Skeletal muscle tissue (tissue), 3 donors: ENCODE measurements at regions not wholly inside any gene's neighbourhood (a gene's known extent, or its start where the extent isn't known, plus 50 kb on each side); places are given as distances from the start of the nearest gene placed in this dataset.
"Not testable (repeated sequence)": the region's sequence is repeated elsewhere in the genome, so short reads cannot be mapped to it uniquely, and the experiment has no call there.

Experiments used
- H3K27ac ChIP-seq: one replicate; pipeline ENCODE4 v1.7.0; 2013; ENCODE audit warnings: mild to moderate bottlenecking, low read depth, low read length, inconsistent platforms
- H3K27me3 ChIP-seq, 3 donors: one replicate each; pipeline ENCODE4 v1.7.0; 2013; ENCODE audit warnings: low read length in 3 of 3; ENCODE audit not compliant: control insufficient read depth in 3 of 3, insufficient read depth in 3 of 3
- H3K36me3 ChIP-seq, 3 donors: one replicate each; pipeline ENCODE4 v1.7.0; 2013; ENCODE audit warnings: low read length in 3 of 3; ENCODE audit not compliant: control insufficient read depth in 3 of 3, insufficient read depth in 3 of 3
- H3K4me1 ChIP-seq, 3 donors: one replicate each; pipeline ENCODE4 v1.7.0; 2013; ENCODE audit warnings: low read length in 3 of 3, mild to moderate bottlenecking in 3 of 3; ENCODE audit not compliant: control insufficient read depth in 3 of 3, insufficient read depth in 3 of 3
- H3K4me3 ChIP-seq, 3 donors: one replicate each; pipeline ENCODE4 v1.7.0; 2013; ENCODE audit warnings: low read length in 3 of 3
- H3K9ac ChIP-seq, 3 donors: one replicate each; pipeline ENCODE4 v1.7.0; 2013; ENCODE audit warnings: low read length in 3 of 3, mild to moderate bottlenecking in 3 of 3, moderate library complexity in 2 of 3, low read depth in 1 of 3
- H3K9me3 ChIP-seq, 3 donors: one replicate each; pipeline ENCODE4 v1.7.0; 2013; ENCODE audit warnings: low read length in 3 of 3; ENCODE audit not compliant: control insufficient read depth in 3 of 3
- donor health status: Osteomylitis.

DNA sequence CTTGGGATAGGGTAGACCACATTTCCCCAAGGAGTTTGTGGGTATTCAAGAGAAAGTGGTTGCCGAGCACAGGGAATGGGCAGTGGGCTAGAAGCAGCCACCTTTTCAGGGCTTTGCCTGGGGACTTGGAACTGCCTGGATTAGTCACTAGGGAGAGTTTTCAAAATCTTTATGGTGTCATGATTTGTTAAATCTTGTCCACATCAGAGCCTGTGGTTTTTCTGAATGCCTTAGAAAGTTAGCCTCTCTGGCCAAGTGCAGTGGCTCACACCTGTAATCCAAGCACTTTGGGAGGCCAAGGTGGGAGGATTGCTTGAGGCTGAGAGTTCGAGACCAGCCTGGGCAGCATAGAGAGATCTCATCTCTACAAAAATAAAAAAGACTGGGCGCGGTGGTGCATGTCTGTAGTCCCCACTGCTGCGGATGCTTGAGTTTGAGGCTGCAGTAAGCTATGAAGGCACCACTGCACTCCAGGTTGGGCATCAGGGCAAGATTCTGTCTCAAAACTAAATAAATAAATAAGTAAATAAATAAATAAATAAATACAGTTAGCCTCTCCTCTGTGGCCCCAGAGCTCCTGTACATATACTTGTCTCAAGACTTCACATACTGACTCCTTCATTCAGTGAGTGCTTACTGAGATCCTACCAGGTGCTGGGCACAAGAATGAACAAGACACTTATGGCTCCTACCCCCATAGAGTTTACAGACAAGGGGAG is 76.3 kb upstream of the HNF1B start:
- Histone ChIP-seq H3K27ac (no peak overlapping the region), H3K9ac (no peak overlapping the region), H3K4me1 (no peaks in the 10 kb centered on the region), H3K4me3 (no peak overlapping the region), H3K9me3 (no peaks in the 10 kb centered on the region), H3K36me3 (no peaks in the 10 kb centered on the region), H3K27me3 (no peaks in the 10 kb centered on the region)

GRCh38 chr17:37820313-37820994 is 75.6 kb upstream of the HNF1B start:
- H3K4me1 ChIP-seq = no peaks in the 10 kb centered on the region
- H3K9ac ChIP-seq = no peak overlapping the region
- no peaks in the 10 kb centered on the region for H3K36me3 ChIP-seq
- no peaks in the 10 kb centered on the region for H3K9me3 ChIP-seq
- H3K4me3 ChIP-seq = no peak overlapping the region
- H3K27me3 ChIP-seq = peaks cover 0 to 2% (median 2%) of the 10 kb centered on the region in 3 donors
- no peak overlapping the region for H3K27ac ChIP-seq

- H3K4me1 ChIP-seq = no peaks in the 10 kb centered on the region
- no peak overlapping the region for H3K9ac ChIP-seq
- H3K36me3 ChIP-seq = no peaks in the 10 kb centered on the region
- H3K27ac ChIP-seq = no peak overlapping the region
- peaks cover 4 to 9% (median 4%) of the 10 kb centered on the region in 3 donors for H3K27me3 ChIP-seq
- no peaks in the 10 kb centered on the region for H3K9me3 ChIP-seq
- H3K4me3 ChIP-seq = no peak overlapping the region
Observed at GRCh38 chr17:37818689-37819088, 73.8 kb upstream of the HNF1B start.

DNA sequence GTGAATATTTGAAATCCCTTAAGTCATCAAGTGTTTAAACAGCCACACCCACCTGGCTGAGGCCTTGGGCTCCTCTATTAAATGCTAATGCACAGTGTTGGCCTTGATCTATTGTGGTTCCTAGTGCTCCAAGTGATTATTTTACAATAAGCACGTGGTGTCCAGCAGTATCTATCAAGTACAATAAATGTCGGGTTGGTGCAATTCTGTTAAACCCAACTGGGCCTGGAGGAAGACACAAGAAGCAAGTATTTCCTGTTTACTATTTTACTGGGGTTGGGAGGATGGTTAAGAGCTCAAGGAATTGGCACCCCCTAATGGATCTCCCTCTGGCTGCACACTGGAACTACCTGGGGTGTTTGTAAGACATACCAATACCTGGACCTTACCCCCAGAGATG is 72.1 kb upstream of the HNF1B start:
- Histone ChIP-seq H3K9me3 (no peaks in the 10 kb centered on the region), H3K27me3 (peaks cover 4 to 12% (median 4%) of the 10 kb centered on the region in 3 donors)

GRCh38 chr17:37815536-37815935 is 70.7 kb upstream of the HNF1B start:
- Histone ChIP-seq H3K36me3 (no peaks in the 10 kb centered on the region), H3K27me3 (peaks cover 4 to 12% (median 4%) of the 10 kb centered on the region in 3 donors), H3K9ac (no peak overlapping the region), H3K9me3 (no peaks in the 10 kb centered on the region), H3K4me3 (no peak overlapping the region), H3K4me1 (no peaks in the 10 kb centered on the region), H3K27ac (no peak overlapping the region)

More for the DNA sequence above, 72.1 kb upstream of the HNF1B start:
- Histone ChIP-seq H3K9ac (no peak overlapping the region), H3K4me1 (no peaks in the 10 kb centered on the region), H3K4me3 (no peak overlapping the region), H3K27ac (no peak overlapping the region), H3K36me3 (no peaks in the 10 kb centered on the region)

DNA sequence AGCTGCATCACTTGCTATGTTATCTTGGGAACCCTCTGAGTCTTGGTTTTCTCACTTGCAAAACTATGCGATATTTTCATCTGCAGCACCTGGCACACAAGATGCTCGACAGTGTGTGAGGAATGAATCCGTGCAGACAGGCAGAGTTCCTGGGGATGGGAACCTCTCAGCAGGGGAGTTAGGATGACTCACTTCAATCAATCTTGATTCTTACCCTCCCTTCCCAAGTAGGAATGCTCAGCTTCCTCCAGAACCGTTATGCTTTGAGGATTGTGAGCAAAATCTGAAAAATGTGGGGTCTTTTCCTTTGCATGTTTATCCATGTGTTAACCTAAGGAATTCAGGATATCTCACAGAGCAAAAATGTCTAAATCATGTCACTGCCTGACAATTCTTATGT is 68.9 kb upstream of the HNF1B start:
- Histone ChIP-seq H3K27ac (no peak overlapping the region), H3K9me3 (peaks cover 0 to 2% (median 0%) of the 10 kb centered on the region in 3 donors), H3K9ac (no peak overlapping the region), H3K36me3 (no peaks in the 10 kb centered on the region), H3K4me1 (no peaks in the 10 kb centered on the region), H3K4me3 (no peak overlapping the region), H3K27me3 (peaks cover 4 to 12% (median 4%) of the 10 kb centered on the region in 3 donors)

DNA sequence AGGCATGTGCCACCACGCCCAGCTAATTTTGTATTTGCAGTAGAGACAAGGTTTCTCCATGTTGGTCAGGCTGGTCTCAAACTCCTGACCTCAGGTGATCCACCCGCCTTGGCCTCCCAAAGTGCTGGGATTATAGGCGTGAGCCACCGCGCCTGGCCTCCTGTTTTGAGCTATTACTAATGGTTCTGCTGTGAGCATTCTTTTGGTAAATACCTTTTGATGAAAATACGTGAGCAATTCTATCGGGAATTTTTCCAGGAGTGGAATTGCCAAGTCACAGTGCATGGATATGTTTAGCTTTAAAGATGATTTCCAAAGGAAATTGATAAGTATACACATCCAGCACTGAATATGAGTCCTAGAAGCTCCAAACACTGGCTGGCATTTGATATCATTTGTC is 64.0 kb upstream of the HNF1B start:
- not testable (repeated sequence) for H3K4me1 ChIP-seq, H3K4me3 ChIP-seq, H3K36me3 ChIP-seq, H3K27me3 ChIP-seq, H3K9me3 ChIP-seq, H3K27ac ChIP-seq, H3K9ac ChIP-seq

- H3K27ac ChIP-seq = no peak overlapping the region
- H3K4me3 ChIP-seq = no peak overlapping the region
- H3K4me1 ChIP-seq = no peaks in the 10 kb centered on the region
- H3K9ac ChIP-seq = no peak overlapping the region
- no peaks in the 10 kb centered on the region for H3K9me3 ChIP-seq
- no peaks in the 10 kb centered on the region for H3K27me3 ChIP-seq
- no peaks in the 10 kb centered on the region for H3K36me3 ChIP-seq
Observed at GRCh38 chr17:37802712-37803416, 58.0 kb upstream of the HNF1B start.

DNA sequence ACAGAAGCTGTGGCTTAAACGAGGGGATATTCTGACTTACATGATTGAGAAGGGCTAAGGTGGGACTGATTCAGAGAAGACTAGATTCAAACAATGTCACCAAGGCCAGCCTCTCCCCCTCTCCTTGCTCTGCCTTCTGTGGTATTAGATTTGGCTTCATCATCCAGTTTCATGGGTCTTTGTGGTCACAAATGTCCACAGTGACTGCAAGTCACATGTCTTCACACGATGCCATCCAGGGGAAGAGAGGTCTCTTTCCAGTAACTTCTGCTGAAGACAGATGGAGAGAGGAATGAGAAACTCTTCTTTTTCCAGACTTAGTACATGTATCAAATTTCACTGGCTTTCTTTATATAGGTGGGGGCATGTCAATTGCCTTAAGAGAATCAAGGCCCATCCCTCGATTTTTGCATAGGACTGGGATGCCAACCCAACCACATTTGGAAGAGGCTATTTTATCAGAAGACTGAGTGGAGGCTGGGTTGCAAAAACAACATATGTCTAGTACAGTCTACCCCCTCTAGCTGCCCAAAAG is 57.3 kb upstream of the HNF1B start:
- H3K36me3 ChIP-seq = no peaks in the 10 kb centered on the region
- H3K9me3 ChIP-seq = no peaks in the 10 kb centered on the region
- H3K27ac ChIP-seq = no peak overlapping the region
- no peak overlapping the region for H3K9ac ChIP-seq
- no peaks in the 10 kb centered on the region for H3K4me1 ChIP-seq
- H3K27me3 ChIP-seq = peaks cover 0 to 2% (median 0%) of the 10 kb centered on the region in 3 donors
- no peak overlapping the region for H3K4me3 ChIP-seq

- Histone ChIP-seq H3K9ac (no peak overlapping the region), H3K27me3 (peaks cover 0 to 8% (median 4%) of the 10 kb centered on the region in 3 donors), H3K4me3 (no peak overlapping the region), H3K4me1 (no peaks in the 10 kb centered on the region), H3K36me3 (no peaks in the 10 kb centered on the region), H3K9me3 (no peaks in the 10 kb centered on the region), H3K27ac (no peak overlapping the region)
Observed at GRCh38 chr17:37801171-37801570, 56.3 kb upstream of the HNF1B start.
